ENCODE measurements at regions not wholly inside any gene's neighbourhood (a gene's known extent, or its start where the extent isn't known, plus 50 kb on each side); places are given as distances from the start of the nearest gene placed in this dataset.

GRCh38 chr2:207418419-207418818 lies 111.3 kb upstream of the CREB1 start:
- CTCF ChIA-PET: no interaction called here
- no peak for ATAC-seq (ENCODE audit: low read depth)
- no peaks in the 10 kb centered on the region for H3K4me1 ChIP-seq (ENCODE audit: control insufficient read depth in 2 of 2, insufficient read depth in 2 of 2, low read length in 2 of 2)
- 80% methylated on average over 1 of the region's 4 CpGs for WGBS (ENCODE audit: insufficient coverage)
- Mint-ChIP-seq H3K27me3 (peaks cover 7% of the 10 kb centered on the region), H3K27ac (no peak overlapping the region), H3K4me3 (no peak overlapping the region), H3K9me3 (ENCODE audit: insufficient read depth) (no peaks in the 10 kb centered on the region), H3K4me1 (no peaks in the 10 kb centered on the region)
- H3K4me2 ChIP-seq (replicated peaks; ENCODE audit: low read depth, low read length, poor library complexity, severe bottlenecking): no peak overlapping the region
- H2AFZ ChIP-seq (ENCODE audit: insufficient read depth, low read depth, low read length, poor library complexity, severe bottlenecking): no peak overlapping the region
- no peak overlapping the region for H3K27ac ChIP-seq (ENCODE audit: low read length in 2 of 2)
- peaks cover 0 to 4% (median 0%) of the 10 kb centered on the region in 3 donors for H3K9me3 ChIP-seq (ENCODE audit: control extremely low read depth in 1 of 3, control insufficient read depth in 2 of 3, insufficient read depth in 1 of 3, low read length in 2 of 3)
- POLR2A ChIA-PET: no interaction called here
- no peaks in the 10 kb centered on the region for H4K20me1 ChIP-seq (ENCODE audit: control insufficient read depth, insufficient read depth, low read length, poor library complexity, severe bottlenecking)
- H3K27me3 ChIP-seq (replicated peaks in 1 of 4; ENCODE audit: control extremely low read depth in 1 of 4, control insufficient read depth in 3 of 4, insufficient read depth in 4 of 4, low read length in 3 of 4): no peaks in the 10 kb centered on the region
- intact Hi-C loops (cut with micrococcal nuclease): no loop called here
- H3K36me3 ChIP-seq (replicated peaks in 1 of 2; ENCODE audit: control extremely low read depth in 1 of 2, control insufficient read depth in 1 of 2, extremely low read depth in 1 of 2, insufficient read depth in 2 of 2, low read length in 1 of 2): no peaks in the 10 kb centered on the region
- DNase-seq: no peak
- no peaks in the 10 kb centered on the region for H3K79me2 ChIP-seq (ENCODE audit: control insufficient read depth, insufficient read depth, low read length)
- TF ChIP-seq, protein P1, sequence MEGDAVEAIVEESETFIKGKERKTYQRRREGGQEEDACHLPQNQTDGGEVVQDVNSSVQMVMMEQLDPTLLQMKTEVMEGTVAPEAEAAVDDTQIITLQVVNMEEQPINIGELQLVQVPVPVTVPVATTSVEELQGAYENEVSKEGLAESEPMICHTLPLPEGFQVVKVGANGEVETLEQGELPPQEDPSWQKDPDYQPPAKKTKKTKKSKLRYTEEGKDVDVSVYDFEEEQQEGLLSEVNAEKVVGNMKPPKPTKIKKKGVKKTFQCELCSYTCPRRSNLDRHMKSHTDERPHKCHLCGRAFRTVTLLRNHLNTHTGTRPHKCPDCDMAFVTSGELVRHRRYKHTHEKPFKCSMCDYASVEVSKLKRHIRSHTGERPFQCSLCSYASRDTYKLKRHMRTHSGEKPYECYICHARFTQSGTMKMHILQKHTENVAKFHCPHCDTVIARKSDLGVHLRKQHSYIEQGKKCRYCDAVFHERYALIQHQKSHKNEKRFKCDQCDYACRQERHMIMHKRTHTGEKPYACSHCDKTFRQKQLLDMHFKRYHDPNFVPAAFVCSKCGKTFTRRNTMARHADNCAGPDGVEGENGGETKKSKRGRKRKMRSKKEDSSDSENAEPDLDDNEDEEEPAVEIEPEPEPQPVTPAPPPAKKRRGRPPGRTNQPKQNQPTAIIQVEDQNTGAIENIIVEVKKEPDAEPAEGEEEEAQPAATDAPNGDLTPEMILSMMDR (IDR thresholded peaks at IDR 0.05): no peak
- TF ChIP-seq EZH2 (IDR thresholded peaks at IDR 0.05; ENCODE audit: borderline replicate concordance, insufficient read depth, low read depth, low read length, poor library complexity, severe bottlenecking): no peak
- H3K9ac ChIP-seq (ENCODE audit: low read length): no peak overlapping the region
- no peak overlapping the region for H3K4me3 ChIP-seq (ENCODE audit: control extremely low read depth in 1 of 5, extremely low read depth in 1 of 5, insufficient read depth in 1 of 5, low read depth in 2 of 5, low read length in 4 of 5)

DNA sequence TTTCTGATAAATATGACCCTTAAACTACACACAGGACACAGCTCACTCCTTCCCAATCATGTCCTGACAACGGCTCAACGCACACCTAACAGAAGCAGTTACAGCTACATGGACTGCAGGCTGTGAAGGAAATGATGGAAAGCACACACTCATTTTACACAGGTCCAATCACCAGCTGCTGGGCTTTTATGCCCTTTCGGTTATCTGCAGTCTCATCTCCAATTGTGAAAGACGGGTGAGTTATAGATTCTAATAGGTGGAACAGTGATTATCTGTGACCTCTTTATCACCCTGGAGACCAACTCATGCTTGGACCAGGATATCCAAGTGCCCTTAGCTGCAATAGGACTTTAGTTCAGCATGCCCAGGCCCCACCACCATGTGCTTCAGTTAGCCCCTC lies 110.4 kb upstream of the CREB1 start:
- H3K4me1 Mint-ChIP-seq: peaks cover 6% of the 10 kb centered on the region
- intact Hi-C loops (cut with micrococcal nuclease): no loop called here
- no peak overlapping the region for H3K4me3 Mint-ChIP-seq
- peaks cover 0 to 9% (median 5%) of the 10 kb centered on the region in 3 donors for H3K9me3 ChIP-seq (ENCODE audit: control extremely low read depth in 1 of 3, control insufficient read depth in 2 of 3, insufficient read depth in 1 of 3, low read length in 2 of 3)
- no peak overlapping the region for H3K4me3 ChIP-seq (ENCODE audit: control extremely low read depth in 1 of 5, extremely low read depth in 1 of 5, insufficient read depth in 1 of 5, low read depth in 2 of 5, low read length in 4 of 5)
- no peak overlapping the region for H2AFZ ChIP-seq (ENCODE audit: insufficient read depth, low read depth, low read length, poor library complexity, severe bottlenecking)
- H3K27me3 Mint-ChIP-seq: peaks cover 7% of the 10 kb centered on the region
- no peak overlapping the region for H3K4me2 ChIP-seq (replicated peaks; ENCODE audit: low read depth, low read length, poor library complexity, severe bottlenecking)
- no peaks in the 10 kb centered on the region for H3K79me2 ChIP-seq (ENCODE audit: control insufficient read depth, insufficient read depth, low read length)
- TF ChIP-seq EZH2 (IDR thresholded peaks at IDR 0.05; ENCODE audit: borderline replicate concordance, insufficient read depth, low read depth, low read length, poor library complexity, severe bottlenecking): no peak
- TF ChIP-seq, protein P1 (IDR thresholded peaks at IDR 0.05): no peak
- no peak overlapping the region for H3K27ac Mint-ChIP-seq
- no peak overlapping the region for H3K27ac ChIP-seq (ENCODE audit: low read length in 2 of 2)
- peaks cover 6 to 7% of the 10 kb centered on the region in 2 donors for H3K4me1 ChIP-seq (ENCODE audit: control insufficient read depth in 2 of 2, insufficient read depth in 2 of 2, low read length in 2 of 2)
- H4K20me1 ChIP-seq (ENCODE audit: control insufficient read depth, insufficient read depth, low read length, poor library complexity, severe bottlenecking): no peaks in the 10 kb centered on the region
- no peaks in the 10 kb centered on the region for H3K9me3 Mint-ChIP-seq (ENCODE audit: insufficient read depth)
- CTCF ChIA-PET: no interaction called here
- WGBS (ENCODE audit: insufficient coverage): no CpG with 5 or more reads among the region's 4 CpGs
- no peak for ATAC-seq (ENCODE audit: low read depth)
- POLR2A ChIA-PET: no interaction called here
- DNase-seq: no peak
- no peak overlapping the region for H3K9ac ChIP-seq (ENCODE audit: low read length)
- no peaks in the 10 kb centered on the region for H3K27me3 ChIP-seq (replicated peaks in 1 of 4; ENCODE audit: control extremely low read depth in 1 of 4, control insufficient read depth in 3 of 4, insufficient read depth in 4 of 4, low read length in 3 of 4)
- H3K36me3 ChIP-seq (replicated peaks in 1 of 2; ENCODE audit: control extremely low read depth in 1 of 2, control insufficient read depth in 1 of 2, extremely low read depth in 1 of 2, insufficient read depth in 2 of 2, low read length in 1 of 2): no peaks in the 10 kb centered on the region

Measured in B cell (primary cell).